Chondrocyte (in vitro differentiated cells): ENCODE measurements at regions not wholly inside any gene's neighbourhood (a gene's known extent, or its start where the extent isn't known, plus 50 kb on each side); places are given as distances from the start of the nearest gene placed in this dataset.

ENCODE experiments used
- DNase-seq: peaks from one replicate; pipeline ENCODE4 v3.0.0; 2021; ENCODE audit warnings: mixed read lengths, low spot score
- H3K27ac Mint-ChIP-seq: one replicate; pipeline ENCODE4 v1.8.0; 2021; ENCODE audit warnings: mild to moderate bottlenecking, moderate library complexity, mixed read lengths; ENCODE audit not compliant: unreplicated experiment
- H3K27me3 Mint-ChIP-seq: 2 replicates; pipeline ENCODE4 v1.8.0; 2021; ENCODE audit warnings: low read depth, mixed read lengths
- H3K36me3 Mint-ChIP-seq: 2 replicates; pipeline ENCODE4 v1.8.0; 2021; ENCODE audit warnings: low read depth, mixed read lengths
- H3K4me1 Mint-ChIP-seq: 2 replicates; pipeline ENCODE4 v1.8.0; 2021; ENCODE audit warnings: low read depth, mild to moderate bottlenecking, mixed read lengths
- H3K4me3 Mint-ChIP-seq: one replicate; pipeline ENCODE4 v1.8.0; 2021; ENCODE audit warnings: mild to moderate bottlenecking, moderate library complexity, mixed read lengths; ENCODE audit not compliant: unreplicated experiment
- H3K9me3 Mint-ChIP-seq: 2 replicates; pipeline ENCODE4 v1.8.0; 2021; ENCODE audit warnings: low read depth, mixed read lengths
- TF ChIP-seq, protein P1 (sequence below): fragments of 200-600 bp; sonication (generic); IDR thresholded peaks from 2 replicates; pipeline ENCODE4 v1.5.0; 2021; ENCODE audit warnings: antibody characterized with exemption, mild to moderate bottlenecking, moderate library complexity

DNA sequence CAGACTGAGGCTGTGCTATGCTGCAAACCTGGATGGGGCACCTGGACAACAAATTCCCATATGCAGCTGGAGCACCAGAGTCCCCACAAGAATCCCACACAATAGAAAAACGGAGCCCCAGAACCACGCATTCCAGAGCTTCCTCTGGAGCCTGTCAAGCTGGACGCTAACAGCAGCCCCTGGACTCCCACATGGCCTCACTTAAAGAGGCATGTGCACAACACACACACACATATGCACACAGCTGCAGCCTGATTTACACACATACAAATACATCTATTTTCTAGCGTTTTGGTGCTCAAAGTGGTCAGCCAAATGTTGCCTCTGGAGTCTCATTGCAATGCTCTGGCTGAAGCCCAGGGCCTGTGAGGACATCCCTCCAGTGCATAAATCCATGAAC is 632.7 kb upstream of the ID2 start:
- Mint-ChIP-seq H3K4me1 (peaks cover 4% of the 10 kb centered on the region), H3K4me3 (no peak overlapping the region), H3K27me3 (peaks cover 8% of the 10 kb centered on the region), H3K36me3 (peaks cover 2% of the 10 kb centered on the region), H3K27ac (no peak overlapping the region), H3K9me3 (no peaks in the 10 kb centered on the region)
- TF ChIP-seq, protein P1, sequence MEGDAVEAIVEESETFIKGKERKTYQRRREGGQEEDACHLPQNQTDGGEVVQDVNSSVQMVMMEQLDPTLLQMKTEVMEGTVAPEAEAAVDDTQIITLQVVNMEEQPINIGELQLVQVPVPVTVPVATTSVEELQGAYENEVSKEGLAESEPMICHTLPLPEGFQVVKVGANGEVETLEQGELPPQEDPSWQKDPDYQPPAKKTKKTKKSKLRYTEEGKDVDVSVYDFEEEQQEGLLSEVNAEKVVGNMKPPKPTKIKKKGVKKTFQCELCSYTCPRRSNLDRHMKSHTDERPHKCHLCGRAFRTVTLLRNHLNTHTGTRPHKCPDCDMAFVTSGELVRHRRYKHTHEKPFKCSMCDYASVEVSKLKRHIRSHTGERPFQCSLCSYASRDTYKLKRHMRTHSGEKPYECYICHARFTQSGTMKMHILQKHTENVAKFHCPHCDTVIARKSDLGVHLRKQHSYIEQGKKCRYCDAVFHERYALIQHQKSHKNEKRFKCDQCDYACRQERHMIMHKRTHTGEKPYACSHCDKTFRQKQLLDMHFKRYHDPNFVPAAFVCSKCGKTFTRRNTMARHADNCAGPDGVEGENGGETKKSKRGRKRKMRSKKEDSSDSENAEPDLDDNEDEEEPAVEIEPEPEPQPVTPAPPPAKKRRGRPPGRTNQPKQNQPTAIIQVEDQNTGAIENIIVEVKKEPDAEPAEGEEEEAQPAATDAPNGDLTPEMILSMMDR, result no peak
- DNase-seq, result no peak

DNA sequence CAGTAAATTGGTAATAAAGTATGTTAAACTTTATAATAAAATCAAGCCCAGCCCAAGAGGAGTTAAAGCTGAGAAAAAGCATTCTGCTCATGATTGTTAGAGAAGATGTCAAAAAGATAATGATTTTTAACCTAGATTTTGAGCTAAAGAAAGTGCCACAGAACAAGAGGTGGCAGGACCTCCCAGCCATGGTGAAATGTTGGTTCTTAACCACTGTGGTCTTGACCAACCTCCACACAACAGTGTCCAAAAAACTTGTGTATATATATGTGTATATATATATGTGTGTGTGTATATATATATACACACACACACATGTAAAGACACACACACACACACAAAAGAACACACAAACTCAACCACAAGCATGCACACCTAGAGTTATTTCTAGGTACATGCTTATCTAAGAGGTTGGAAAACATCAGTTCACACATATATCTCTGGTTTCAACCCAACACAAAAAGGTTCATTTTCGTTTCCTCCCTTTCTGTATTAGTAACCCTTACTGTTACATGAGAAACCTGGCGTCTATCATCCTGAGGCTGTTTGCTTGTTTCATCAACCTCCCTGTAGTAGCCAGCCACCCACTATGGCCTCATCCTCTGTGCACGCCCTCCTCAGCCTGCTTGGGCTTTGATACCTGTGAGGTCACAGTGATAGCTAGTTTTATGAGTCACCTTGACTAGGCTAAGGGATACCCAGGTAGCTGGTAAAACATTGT is 631.8 kb upstream of the ID2 start:
- H3K27me3 Mint-ChIP-seq, result peaks cover 7% of the 10 kb centered on the region

DNA sequence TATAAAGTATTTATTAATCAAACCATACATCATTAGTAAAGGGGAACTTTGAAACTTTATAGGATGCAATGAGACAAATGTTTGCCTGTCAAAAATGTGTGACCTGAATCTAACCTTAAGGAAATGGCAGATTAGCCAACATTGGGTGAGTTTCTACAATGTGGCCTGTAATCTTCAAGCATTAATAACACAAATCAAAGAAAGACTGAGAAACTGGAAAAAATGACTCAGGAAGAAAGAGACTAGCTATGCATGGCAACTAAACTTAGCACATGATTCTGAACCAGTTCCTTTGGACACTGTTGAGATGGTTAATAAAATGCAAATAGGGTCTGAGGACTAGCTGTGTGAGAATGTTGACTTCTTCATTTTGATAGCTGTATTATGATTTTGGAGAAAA is 628.6 kb upstream of the ID2 start:
- Mint-ChIP-seq H3K27me3 (no peaks in the 10 kb centered on the region), H3K27ac (no peak overlapping the region), H3K4me3 (no peak overlapping the region), H3K9me3 (peaks cover 15% of the 10 kb centered on the region), H3K4me1 (peaks cover 4% of the 10 kb centered on the region), H3K36me3 (peaks cover 2% of the 10 kb centered on the region)
- TF ChIP-seq, protein P1, result no peak
- no peak for DNase-seq

More for the DNA sequence above, 631.8 kb upstream of the ID2 start:
- Mint-ChIP-seq H3K4me3 (no peak overlapping the region), H3K9me3 (no peaks in the 10 kb centered on the region), H3K27ac (no peak overlapping the region), H3K36me3 (peaks cover 2% of the 10 kb centered on the region), H3K4me1 (peaks cover 4% of the 10 kb centered on the region)
- no peak for DNase-seq
- TF ChIP-seq, protein P1, result no peak

DNA sequence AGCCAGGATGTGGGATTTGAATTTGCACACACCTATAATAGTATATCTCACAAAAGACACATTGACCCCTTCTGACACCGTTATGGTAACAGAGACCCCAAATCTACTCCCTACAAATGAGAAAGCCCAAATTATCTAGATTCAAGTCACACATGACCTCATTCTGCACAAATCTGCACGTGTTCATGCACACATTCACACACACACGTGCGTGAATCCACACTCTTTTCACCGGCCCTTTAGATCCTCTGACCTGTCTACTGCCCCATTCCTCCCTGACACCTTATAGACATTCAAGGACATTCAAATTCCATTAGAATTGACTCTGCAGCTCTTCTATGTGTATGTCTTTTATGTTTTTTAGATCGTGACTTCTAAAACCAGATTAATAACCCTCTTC is 627.8 kb upstream of the ID2 start:
- H3K27ac Mint-ChIP-seq, result no peak overlapping the region
- H3K9me3 Mint-ChIP-seq, result peaks cover 15% of the 10 kb centered on the region
- peaks cover 2% of the 10 kb centered on the region for H3K36me3 Mint-ChIP-seq
- H3K4me3 Mint-ChIP-seq, result no peak overlapping the region
- peaks cover 9% of the 10 kb centered on the region for H3K4me1 Mint-ChIP-seq
- H3K27me3 Mint-ChIP-seq, result no peaks in the 10 kb centered on the region
- TF ChIP-seq, protein P1, result no peak
- DNase-seq, result no peak

DNA sequence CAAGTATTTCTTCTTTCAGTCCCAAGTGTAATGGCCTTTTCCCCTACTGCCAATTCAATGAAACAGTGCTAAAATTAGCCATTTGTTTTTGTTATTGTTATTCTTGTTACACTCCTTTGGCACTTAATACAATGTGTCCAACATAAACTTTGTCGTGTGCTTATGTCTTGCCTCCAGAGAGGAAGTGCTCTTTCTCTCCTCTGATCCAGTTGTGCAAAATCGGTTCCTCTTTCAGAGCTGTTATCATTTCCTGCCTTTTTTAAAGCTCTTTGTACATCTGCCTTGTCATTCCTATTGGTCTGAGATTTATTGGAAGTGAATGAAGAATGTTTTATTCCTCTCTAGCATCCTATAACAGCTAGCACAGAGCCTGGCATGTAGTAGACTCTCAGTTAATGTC is 623.2 kb upstream of the ID2 start:
- DNase-seq, result no peak
- Mint-ChIP-seq H3K4me1 (peaks cover 4% of the 10 kb centered on the region), H3K36me3 (no peaks in the 10 kb centered on the region), H3K4me3 (no peak overlapping the region), H3K9me3 (peaks cover 15% of the 10 kb centered on the region), H3K27me3 (peaks cover 5% of the 10 kb centered on the region), H3K27ac (no peak overlapping the region)
- TF ChIP-seq, protein P1, result no peak
